Panc1 (cell line): ENCODE measurements at regions not wholly inside any gene's neighbourhood (a gene's known extent, or its start where the extent isn't known, plus 50 kb on each side); places are given as distances from the start of the nearest gene placed in this dataset.
A peak's percentile ranks its signal among the peaks of the same experiment; 100 is the strongest.

Experiments used
- ATAC-seq: fragments of 200-7000 bp; cut with Tn5 transposase; 2 replicates; pipeline ENCODE4 v1.9.1; 2020; ENCODE audit warnings: mild to moderate bottlenecking, moderate library complexity
- BruUV-seq: library from RNA; stranded (reverse); fragments of 400-500 nt; replicated peaks from 2 replicates; lab custom pipeline; 2021; lab: Mats Ljungman, UMichigan
- CTCF ChIA-PET: fragments of 300-600 bp; sonication (Branson Sonifier 250); formaldehyde crosslinking; loops from one replicate; lab custom pipeline; 2022; ENCODE audit warnings: antibody characterized with exemption; lab: Charles Lee
- POLR2A ChIA-PET: fragments of 300-600 bp; sonication (Branson Sonifier 250); formaldehyde crosslinking; loops from one replicate; lab custom pipeline; 2022; ENCODE audit warnings: antibody characterized with exemption; lab: Charles Lee
- DNase-seq: peaks from one replicate; pipeline ENCODE4 v3.0.0-alpha.2; 2010; ENCODE audit warnings: low read depth, low spot score
- H3K27ac ChIP-seq: 2 replicates; pipeline ENCODE4 v1.5.1; 2011; ENCODE audit warnings: mild to moderate bottlenecking, low read length, inconsistent platforms
- H3K27me3 ChIP-seq: fragments of 200-500 bp; sonication (Bioruptor generic); 2 replicates; pipeline ENCODE4 v1.6.0; 2014; ENCODE audit warnings: low read length, inconsistent platforms; ENCODE audit not compliant: control insufficient read depth, insufficient read depth
- H3K36me3 ChIP-seq: fragments of 200-500 bp; sonication (Bioruptor generic); 2 replicates; pipeline ENCODE4 v1.5.1; 2014; ENCODE audit warnings: inconsistent platforms, mild to moderate bottlenecking, low read length, moderate library complexity; ENCODE audit not compliant: control insufficient read depth, insufficient read depth
- H3K4me1 ChIP-seq: 2 replicates; pipeline ENCODE4 v1.5.1; 2011; ENCODE audit warnings: inconsistent platforms, mild to moderate bottlenecking, low read length, moderate library complexity; ENCODE audit not compliant: control insufficient read depth, insufficient read depth
- H3K4me3 ChIP-seq, 2 experiments: 2 replicates each; pipeline ENCODE4 v1.5.1; 2011 to 2012; ENCODE audit warnings: low read depth in 2 of 2, low read length in 2 of 2, mild to moderate bottlenecking in 2 of 2, inconsistent platforms in 1 of 2, moderate library complexity in 1 of 2
- H3K9me3 ChIP-seq: fragments of 200-500 bp; sonication (Bioruptor generic); 2 replicates; pipeline ENCODE4 v1.5.1; 2014; ENCODE audit warnings: low read depth, mild to moderate bottlenecking, inconsistent platforms, low read length, moderate library complexity; ENCODE audit not compliant: control insufficient read depth, insufficient read depth
- CTCF ChIP-seq: fragments of 450-650 bp; IDR thresholded peaks from 2 replicates; pipeline ENCODE4 v1.5.1; 2017; ENCODE audit warnings: mild to moderate bottlenecking
- POLR2AphosphoS5 ChIP-seq: IDR thresholded peaks from 2 replicates; pipeline ENCODE4 v1.6.1; 2012; ENCODE audit warnings: mild to moderate bottlenecking, low read depth, low read length, moderate library complexity
- REST ChIP-seq, 2 experiments: IDR thresholded peaks; 2 replicates each; pipeline ENCODE4 v1.6.1; 2011 to 2012; ENCODE audit warnings: low read depth in 2 of 2, control low read depth in 1 of 2, low read length in 1 of 2, mild to moderate bottlenecking in 1 of 2, moderate library complexity in 1 of 2; ENCODE audit not compliant: insufficient read depth in 1 of 2
- SIN3A ChIP-seq: IDR thresholded peaks from 2 replicates; pipeline ENCODE4 v1.6.1; 2012; ENCODE audit warnings: low read depth, mild to moderate bottlenecking, low read length, moderate library complexity, borderline replicate concordance; ENCODE audit not compliant: insufficient read depth
- TCF7L2 ChIP-seq: IDR thresholded peaks from 2 replicates; pipeline ENCODE4 v1.6.1; 2011; ENCODE audit warnings: mild to moderate bottlenecking, low read depth, low read length, inconsistent platforms
- in situ Hi-C: cut with HindIII; loops from 2 replicates; pipeline ENCODE4 v1.10.0; 2016; ENCODE audit warnings: low sequenced_read_pairs, low pct_unique_long_range_greater_than_20kb
- intact Hi-C: fragments of 100-400 bp; cut with micrococcal nuclease; formaldehyde crosslinking; loops from one replicate; pipeline ENCODE4 v1.10.0; 2022; ENCODE audit not compliant: unreplicated experiment

GRCh38 chrX:131782646-131783045, 238.8 kb downstream of the OR13H1 start:
- Histone ChIP-seq H3K4me1 (peaks cover 15% of the 10 kb centered on the region), H3K36me3 (no peaks in the 10 kb centered on the region), H3K27ac (no peak overlapping the region), H3K9me3 (no peaks in the 10 kb centered on the region), H3K4me3 (no peak overlapping the region), H3K27me3 (no peaks in the 10 kb centered on the region)
- CTCF ChIA-PET, result interaction anchor here (0.6 kb wide), 1 partner anchor 135 kb away, joined by 5 read pairs; no protein-coding TSS in a partner anchor
- DNase-seq, result no peak
- BruUV-seq, result no TSS peak
- in situ Hi-C loops (no loop called here), intact Hi-C loops (no loop called here)
- no peak for ATAC-seq
- POLR2A ChIA-PET, result no interaction called here
- TF ChIP-seq CTCF, result no peak
- no peak for TF ChIP-seq POLR2AphosphoS5
- TF ChIP-seq SIN3A, result no peak
- no peak for TF ChIP-seq REST (IDR thresholded peaks at IDR 0.05; ENCODE audit: insufficient read depth in 1 of 2, low read depth in 2 of 2, low read length in 1 of 2)
- TF ChIP-seq TCF7L2, result no peak

GRCh38 chrX:131783555-131784308, 239.4 kb upstream of the STK26 start:
- in situ Hi-C loops, result no loop called here
- Histone ChIP-seq H3K36me3 (no peaks in the 10 kb centered on the region), H3K27me3 (no peaks in the 10 kb centered on the region), H3K4me1 (peaks cover 7% of the 10 kb centered on the region; the same call in 1 of the 2 replicates), H3K9me3 (no peaks in the 10 kb centered on the region), H3K4me3 (peak overlapping the region in 1 of 2 experiments; percentile 31; a peak in 2 of 4 replicates), H3K27ac (peak overlapping the region; percentile 26)
- peak; percentile 88 for ATAC-seq
- ChIA-PET POLR2A (no interaction called here), CTCF (interaction anchor here (0.6 kb wide), 1 partner anchor 37 kb away, joined by 3 read pairs; no protein-coding TSS in a partner anchor)
- intact Hi-C loops, result no loop called here
- no TSS peak for BruUV-seq
- peak; percentile 92 for DNase-seq
- TF ChIP-seq REST (IDR thresholded peaks at IDR 0.05; ENCODE audit: insufficient read depth in 1 of 2, low read depth in 2 of 2, low read length in 1 of 2) (no peak), CTCF (peak; percentile 71)
